Suprapubic skin (tissue), 3 donors: ENCODE measurements at regions not wholly inside any gene's neighbourhood (a gene's known extent, or its start where the extent isn't known, plus 50 kb on each side); places are given as distances from the start of the nearest gene placed in this dataset.

Source experiments
- CTCF ChIP-seq, 2 donors: fragments of 200-600 bp in 1 of 2; fragments of 450-650 bp in 1 of 2; sonication (generic) in 1 of 2; IDR thresholded peaks; one replicate each; pipeline ENCODE4 v1.5.1; 2016 to 2019; ENCODE audit warnings: antibody characterized with exemption in 2 of 2, mild to moderate bottlenecking in 1 of 2, moderate library complexity in 1 of 2
- EP300 ChIP-seq: sonication (generic); formaldehyde crosslinking; IDR thresholded peaks from one replicate; pipeline ENCODE4 v1.6.1; 2017; ENCODE audit warnings: antibody characterized with exemption
- POLR2A ChIP-seq, 2 donors: fragments of 450-650 bp; IDR thresholded peaks; one replicate each; pipeline ENCODE4 v1.6.1; 2017; ENCODE audit warnings: antibody characterized with exemption in 2 of 2, mild to moderate bottlenecking in 2 of 2, moderate library complexity in 2 of 2

DNA sequence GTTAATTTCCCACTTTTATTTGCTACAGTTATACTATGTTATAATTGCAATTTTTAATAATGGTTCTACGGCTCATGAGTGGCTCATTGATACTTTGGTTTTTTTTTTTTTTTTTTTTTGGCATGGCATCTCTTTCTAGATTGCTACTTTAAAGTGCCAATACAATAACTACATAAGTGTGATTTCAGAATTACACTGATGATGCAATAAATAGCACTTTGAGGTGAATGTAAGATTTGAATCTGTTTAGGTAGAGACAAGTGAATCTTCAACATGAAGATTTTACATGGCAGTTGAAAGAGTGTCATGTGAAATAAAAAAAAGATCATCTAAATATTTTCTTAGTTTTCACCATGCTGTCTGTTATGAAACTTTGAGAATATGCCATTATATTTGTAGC, 75.7 kb downstream of the KBTBD8 start:
- TF ChIP-seq CTCF (IDR thresholded peaks at IDR 0.05): no peak
- no peak for TF ChIP-seq EP300
- no peak for TF ChIP-seq POLR2A (IDR thresholded peaks at IDR 0.05)
